Muscle of arm (tissue), 1 donor: ENCODE measurements at regions not wholly inside any gene's neighbourhood (a gene's known extent, or its start where the extent isn't known, plus 50 kb on each side); places are given as distances from the start of the nearest gene placed in this dataset.

Experiments
- DNase-seq: peaks from one replicate; pipeline ENCODE4 v3.0.0-alpha.2; 2013

DNA sequence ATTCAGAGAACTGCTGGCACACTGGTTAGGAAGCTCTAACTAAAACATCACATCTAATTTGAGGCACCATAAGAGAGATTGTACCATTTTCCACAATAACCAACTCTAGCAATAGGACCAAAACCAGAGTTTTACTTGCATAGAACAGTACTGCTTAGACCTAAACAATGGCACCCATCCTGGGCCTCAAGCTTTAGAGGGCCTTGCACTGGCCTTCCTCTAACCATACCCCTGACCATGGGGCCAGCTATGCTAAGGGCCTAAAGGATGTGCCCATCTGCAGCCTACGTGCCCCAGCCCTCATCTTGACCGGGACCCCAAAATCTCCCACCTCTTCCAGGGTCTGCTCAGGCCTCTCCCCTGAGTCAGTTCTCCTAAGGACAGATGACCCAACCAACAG lies 74.4 kb upstream of the ARHGAP32 start:
- DNase-seq = no peak

DNA sequence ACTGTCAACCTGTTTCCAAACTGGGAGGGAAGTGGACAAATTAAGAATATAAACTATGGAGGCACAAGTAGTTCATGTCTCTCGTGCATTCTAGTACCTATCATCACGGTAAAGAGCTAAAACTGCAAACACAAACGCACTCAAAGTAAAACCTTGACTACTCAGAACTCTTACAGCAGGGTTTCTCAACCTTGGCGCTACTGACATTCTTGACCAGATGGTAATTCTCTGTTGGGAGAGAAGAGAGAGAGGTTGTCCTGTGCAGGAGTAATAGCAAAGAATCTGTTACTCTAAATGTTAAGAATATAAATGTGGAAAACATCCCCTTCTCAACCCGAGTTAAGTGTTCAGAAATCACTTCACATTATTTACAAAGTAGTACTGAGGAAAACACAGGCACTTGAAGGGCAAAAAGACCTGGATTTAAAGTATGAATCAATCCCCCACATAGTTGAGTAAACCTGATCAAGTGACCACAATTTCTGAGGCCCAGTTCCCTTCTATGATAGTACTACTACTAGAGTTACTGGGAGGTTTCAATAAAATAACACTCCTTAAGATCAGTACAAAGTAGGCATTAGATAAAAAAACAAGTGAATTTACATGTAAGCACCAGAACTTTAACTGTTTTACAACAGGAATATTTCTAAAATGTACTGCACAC lies 73.1 kb upstream of the ARHGAP32 start:
- DNase-seq = no peak

DNA sequence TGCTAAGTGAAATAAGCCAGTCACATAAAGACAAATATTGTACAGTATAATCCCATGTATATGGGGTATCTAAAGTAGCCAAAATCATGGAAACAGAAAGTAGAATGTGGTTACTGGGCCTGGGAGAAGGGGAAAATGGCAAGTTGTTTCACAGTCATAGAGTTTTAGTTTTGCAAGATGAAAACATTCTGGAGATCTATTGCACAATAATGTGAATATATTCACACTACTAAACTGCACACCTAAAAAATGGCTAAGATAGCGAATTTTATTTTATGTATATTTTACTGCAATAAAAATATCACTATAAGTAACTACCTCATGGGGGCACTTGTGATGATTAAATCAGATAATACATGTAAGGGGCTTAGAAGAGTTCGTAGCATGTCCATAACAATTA lies 72.0 kb upstream of the ARHGAP32 start:
- DNase-seq = no peak

DNA sequence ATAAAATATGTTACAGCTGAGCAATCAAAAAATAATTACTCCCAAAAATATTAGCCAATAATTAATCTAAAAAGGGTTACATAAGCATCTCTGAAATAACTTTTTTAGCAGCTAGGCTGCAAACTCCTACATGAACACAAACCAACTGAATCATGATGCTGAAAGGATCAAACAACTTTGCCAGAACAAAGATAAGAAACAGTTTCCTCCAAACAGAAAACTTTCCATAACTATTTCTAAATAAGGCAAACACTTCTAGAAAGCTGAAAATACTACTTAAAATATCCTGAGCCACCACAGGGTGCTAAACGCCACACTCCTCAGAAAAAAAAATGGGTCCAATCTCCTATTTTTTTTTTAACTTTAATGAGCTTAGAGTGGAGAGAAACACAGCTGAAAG lies 68.6 kb upstream of the ARHGAP32 start:
- DNase-seq = no peak

- DNase-seq = no peak
These were observed 67.8 kb upstream of the ARHGAP32 start for GRCh38 chr11:129259931-129260348.

- no peak for DNase-seq
These were observed 66.1 kb upstream of the ARHGAP32 start for GRCh38 chr11:129258205-129258604.

DNA sequence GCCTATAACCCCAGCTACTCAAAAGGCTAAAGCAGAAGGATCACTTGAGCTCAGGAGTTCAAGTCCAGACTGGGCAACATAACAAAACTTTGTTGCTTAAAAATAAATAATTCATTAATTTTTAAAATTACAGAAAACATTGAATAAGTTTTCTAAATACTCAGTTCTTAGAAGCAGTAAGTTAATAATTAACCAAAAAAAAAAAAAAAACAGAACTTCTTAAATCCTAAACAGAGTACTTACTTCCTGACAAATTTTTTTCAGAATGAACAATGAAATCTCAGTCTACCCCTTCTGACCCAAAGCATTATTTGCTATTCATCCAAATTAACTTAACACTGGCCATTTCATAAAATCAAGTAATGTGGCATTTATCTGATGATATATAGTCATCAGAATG lies 65.4 kb upstream of the ARHGAP32 start:
- DNase-seq = no peak

GRCh38 chr11:129252621-129253020 lies 60.5 kb upstream of the ARHGAP32 start:
- no peak for DNase-seq

DNA sequence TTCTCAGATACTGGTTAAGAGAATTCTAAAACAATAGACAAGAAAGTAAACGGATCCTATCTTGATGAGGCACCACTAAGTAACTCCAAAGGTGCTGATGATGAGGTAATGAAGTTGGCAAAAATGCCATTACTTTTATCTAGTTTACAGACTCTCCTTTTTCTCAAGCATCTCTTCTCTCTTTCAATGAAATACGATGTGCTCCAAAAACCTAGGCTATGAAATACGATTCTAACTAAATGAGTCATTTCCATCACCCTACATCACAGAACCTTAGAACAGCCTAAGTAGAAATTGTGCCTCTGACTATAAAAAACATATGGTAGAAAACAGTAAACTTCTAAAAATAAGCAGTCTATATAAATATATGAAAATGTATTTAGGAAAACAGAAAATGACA lies 58.9 kb upstream of the ARHGAP32 start:
- no peak for DNase-seq

DNA sequence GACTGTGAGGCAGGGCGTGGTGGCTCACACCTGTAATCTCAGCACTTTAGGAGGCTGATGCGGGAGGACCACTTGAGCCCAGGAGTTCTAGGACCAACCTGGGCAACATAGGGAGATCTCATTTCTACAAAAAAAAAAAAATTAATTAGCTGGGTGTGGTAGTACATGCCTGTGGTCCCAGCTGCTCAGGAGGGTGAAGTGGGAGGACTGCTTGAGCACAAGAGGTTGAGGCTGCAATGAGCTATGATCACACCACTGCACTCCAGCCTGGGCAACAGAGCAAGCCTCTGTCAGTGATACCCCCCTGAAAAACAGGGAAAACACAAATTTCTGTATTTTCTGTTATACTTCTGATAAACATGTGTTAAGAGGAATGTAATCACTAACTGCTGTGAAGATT lies 57.8 kb upstream of the ARHGAP32 start:
- DNase-seq = no peak

DNA sequence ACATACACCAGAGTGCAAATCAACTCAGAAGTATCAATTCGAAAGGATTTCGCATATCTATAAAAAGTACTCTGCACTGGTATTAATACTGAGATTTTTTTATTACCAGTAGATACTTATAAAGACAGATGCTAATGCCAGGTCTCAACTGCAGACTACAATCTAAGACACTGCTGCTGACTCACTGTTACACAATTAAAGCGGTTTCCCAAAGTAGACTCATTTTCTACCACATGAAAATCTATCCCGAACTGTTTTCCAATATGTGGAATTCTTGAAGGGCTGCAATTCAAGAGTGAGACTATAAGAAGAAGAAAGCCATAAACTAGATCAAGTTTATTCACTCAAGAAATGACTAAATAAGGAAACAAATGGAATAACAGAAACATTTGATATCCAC lies 57.2 kb upstream of the ARHGAP32 start:
- no peak for DNase-seq

DNA sequence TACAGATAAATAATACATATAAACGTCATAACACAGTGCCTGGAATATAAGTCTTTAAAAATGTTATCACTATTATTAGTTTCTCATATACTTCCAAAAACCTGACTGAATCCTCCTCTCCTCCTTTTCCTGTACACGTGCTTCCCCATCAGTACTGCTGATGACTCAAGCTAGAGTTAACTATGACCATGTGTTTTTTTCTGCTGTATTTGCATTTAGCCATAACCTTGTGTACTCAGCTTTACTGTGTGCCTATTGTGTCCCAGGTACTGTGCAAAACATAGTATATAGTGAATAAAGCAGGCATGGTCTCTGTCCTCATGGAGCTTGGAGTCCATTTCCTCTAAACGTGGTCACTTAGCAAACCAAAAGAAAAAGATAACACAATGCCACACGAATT lies 56.5 kb upstream of the ARHGAP32 start:
- no peak for DNase-seq

- DNase-seq = no peak
These were observed 55.0 kb upstream of the ARHGAP32 start for GRCh38 chr11:129247135-129247534.

GRCh38 chr11:129242855-129243254 lies 50.7 kb upstream of the ARHGAP32 start:
- DNase-seq = no peak
